Right lobe of liver (tissue), 4 donors: ENCODE measurements at regions not wholly inside any gene's neighbourhood (a gene's known extent, or its start where the extent isn't known, plus 50 kb on each side); places are given as distances from the start of the nearest gene placed in this dataset.

Experiments
- POLR2A ChIP-seq: fragments of 450-650 bp; IDR thresholded peaks from one replicate; pipeline ENCODE4 v1.6.1; 2017; ENCODE audit warnings: antibody characterized with exemption, mild to moderate bottlenecking
- TF ChIP-seq, protein P1 (sequence below), 4 donors: fragments of 200-600 bp in 3 of 4; fragments of 450-650 bp in 1 of 4; IDR thresholded peaks; one replicate each; pipeline versions ENCODE4 v1.5.1 to v1.8.0; 2016 to 2022; ENCODE audit warnings: antibody characterized with exemption in 4 of 4, mild to moderate bottlenecking in 2 of 4
- donor health status: DM: no; HTN: no; CAD: no.
- donor health status: DM: no; HTN: no; CAD: no.
- donor health status: DM: no; HTN: yes; CAD: no.

GRCh38 chr16:16909126-16909525 is 530.2 kb downstream of the NPIPA7 start:
- TF ChIP-seq POLR2A = no peak
- TF ChIP-seq, protein P1, sequence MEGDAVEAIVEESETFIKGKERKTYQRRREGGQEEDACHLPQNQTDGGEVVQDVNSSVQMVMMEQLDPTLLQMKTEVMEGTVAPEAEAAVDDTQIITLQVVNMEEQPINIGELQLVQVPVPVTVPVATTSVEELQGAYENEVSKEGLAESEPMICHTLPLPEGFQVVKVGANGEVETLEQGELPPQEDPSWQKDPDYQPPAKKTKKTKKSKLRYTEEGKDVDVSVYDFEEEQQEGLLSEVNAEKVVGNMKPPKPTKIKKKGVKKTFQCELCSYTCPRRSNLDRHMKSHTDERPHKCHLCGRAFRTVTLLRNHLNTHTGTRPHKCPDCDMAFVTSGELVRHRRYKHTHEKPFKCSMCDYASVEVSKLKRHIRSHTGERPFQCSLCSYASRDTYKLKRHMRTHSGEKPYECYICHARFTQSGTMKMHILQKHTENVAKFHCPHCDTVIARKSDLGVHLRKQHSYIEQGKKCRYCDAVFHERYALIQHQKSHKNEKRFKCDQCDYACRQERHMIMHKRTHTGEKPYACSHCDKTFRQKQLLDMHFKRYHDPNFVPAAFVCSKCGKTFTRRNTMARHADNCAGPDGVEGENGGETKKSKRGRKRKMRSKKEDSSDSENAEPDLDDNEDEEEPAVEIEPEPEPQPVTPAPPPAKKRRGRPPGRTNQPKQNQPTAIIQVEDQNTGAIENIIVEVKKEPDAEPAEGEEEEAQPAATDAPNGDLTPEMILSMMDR (IDR thresholded peaks at IDR 0.05) = no peak
